ENCODE measurements at regions not wholly inside any gene's neighbourhood (a gene's known extent, or its start where the extent isn't known, plus 50 kb on each side); places are given as distances from the start of the nearest gene placed in this dataset.

DNA sequence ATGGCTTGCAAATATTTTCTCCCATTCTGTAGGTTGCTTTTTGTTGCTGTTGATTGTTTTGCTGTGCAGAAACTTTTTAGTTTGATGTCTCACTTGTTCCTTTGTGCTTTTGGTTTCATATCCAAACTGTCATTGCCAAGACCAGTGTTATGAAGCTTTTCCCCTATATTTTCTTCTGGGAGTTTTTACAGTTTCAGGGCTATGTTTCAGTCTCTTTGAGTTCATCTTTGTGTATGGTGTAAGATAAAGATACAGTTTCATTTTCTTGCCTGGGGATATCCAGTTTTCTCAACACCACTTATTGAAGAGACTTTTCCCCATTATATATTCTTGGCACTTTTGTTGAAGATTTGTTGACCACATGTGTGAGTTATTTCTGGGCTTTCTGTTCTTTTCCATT lies 139.9 kb downstream of the MRPL57 start:
- no peak for DNase-seq (ENCODE audit: low spot score)
- TF ChIP-seq, protein P1, sequence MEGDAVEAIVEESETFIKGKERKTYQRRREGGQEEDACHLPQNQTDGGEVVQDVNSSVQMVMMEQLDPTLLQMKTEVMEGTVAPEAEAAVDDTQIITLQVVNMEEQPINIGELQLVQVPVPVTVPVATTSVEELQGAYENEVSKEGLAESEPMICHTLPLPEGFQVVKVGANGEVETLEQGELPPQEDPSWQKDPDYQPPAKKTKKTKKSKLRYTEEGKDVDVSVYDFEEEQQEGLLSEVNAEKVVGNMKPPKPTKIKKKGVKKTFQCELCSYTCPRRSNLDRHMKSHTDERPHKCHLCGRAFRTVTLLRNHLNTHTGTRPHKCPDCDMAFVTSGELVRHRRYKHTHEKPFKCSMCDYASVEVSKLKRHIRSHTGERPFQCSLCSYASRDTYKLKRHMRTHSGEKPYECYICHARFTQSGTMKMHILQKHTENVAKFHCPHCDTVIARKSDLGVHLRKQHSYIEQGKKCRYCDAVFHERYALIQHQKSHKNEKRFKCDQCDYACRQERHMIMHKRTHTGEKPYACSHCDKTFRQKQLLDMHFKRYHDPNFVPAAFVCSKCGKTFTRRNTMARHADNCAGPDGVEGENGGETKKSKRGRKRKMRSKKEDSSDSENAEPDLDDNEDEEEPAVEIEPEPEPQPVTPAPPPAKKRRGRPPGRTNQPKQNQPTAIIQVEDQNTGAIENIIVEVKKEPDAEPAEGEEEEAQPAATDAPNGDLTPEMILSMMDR (IDR thresholded peaks at IDR 0.05; ENCODE audit: extremely low read depth, missing control alignments) = no peak

DNA sequence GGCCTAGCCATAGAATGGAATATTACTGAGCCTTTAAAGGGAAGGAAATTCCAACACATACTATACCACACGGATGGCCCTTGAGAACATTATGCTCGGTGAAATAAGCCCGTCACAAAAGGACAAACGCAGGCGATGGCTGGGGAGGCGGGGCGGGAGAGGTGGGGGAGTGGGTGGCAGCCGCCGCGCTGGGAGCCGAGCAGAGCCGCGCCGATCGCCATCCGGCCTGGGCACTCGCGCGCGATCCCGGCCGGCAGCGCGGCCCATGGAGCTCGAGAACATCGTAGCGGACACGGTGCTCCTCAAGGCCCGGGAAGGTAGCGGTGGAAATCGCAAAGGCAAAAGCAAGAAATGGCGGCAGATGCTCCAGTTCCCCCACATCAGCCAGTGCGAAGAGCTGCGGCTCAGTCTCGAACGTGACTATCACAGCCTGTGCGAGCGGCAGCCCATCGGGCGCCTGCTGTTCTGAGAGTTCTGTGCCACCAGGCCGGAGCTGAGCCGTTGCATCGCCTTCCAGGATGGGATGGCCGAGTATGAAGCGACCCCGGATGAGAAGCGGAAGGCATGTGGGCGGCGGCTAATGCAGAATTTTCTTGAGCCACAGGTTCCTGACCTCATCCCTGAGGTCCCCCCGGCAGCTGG lies 140.1 kb downstream of the ZDHHC20 start:
- DNase-seq (ENCODE audit: low spot score) = no peak
- TF ChIP-seq, protein P1 (IDR thresholded peaks at IDR 0.05; ENCODE audit: extremely low read depth, missing control alignments) = no peak

DNA sequence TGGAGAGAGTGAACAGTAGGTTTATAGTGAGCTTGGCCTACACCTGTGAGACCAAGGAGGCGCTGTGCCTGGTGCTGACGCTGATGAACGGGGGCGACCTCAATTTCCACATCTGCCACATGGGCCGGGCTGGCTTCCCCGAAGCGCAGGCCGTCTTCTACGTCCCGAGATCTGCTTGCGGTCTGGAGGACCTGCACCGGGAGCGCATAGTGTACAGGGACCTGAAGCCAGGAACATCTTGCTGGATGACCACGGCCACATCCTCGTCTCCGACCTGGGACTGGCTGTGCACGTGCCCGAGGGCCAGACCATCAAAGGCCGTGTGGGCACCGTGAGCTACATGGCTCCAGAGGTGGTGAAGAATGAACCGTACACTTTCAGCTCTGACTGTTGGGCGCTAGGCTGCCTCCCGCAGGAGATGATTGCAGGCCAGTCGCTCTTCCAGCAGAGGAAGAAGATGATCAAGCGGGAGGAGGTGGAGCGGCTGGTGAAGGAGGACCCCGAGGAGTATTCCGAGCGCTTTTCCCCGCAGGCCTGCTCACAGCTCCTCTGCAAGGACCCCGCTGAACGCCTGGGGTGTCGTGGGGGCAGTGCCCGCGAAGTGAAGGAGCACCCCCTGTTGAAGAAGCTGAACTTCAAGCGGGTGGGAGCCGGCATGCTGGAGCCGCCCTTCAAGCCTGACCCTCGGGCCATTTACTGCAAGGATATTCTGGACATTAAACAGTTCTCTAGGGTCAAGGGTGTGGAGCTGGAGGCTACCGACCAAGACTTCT lies 139.0 kb downstream of the ZDHHC20 start:
- TF ChIP-seq, protein P1 (IDR thresholded peaks at IDR 0.05; ENCODE audit: extremely low read depth, missing control alignments) = no peak
- DNase-seq (ENCODE audit: low spot score) = no peak

DNA sequence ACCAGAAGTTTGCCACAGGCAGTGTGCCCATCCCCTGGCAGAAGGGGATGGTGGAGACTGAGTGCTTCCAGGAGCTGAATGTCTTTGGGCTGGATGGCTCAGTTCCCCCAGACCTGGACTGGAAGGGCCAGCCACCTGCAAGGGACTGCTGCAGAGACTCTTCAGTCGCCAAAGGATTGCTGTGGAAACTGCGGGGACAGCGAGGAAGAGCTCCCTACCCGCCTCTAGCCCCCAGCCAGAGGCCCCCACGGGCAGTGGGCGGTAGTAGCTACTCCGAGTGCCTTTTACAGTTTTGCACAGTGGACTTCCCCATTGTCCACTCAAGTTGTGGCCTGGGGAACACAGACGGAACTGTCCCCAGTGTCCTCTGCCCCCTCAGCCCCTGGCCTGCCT lies 138.5 kb downstream of the ZDHHC20 start:
- TF ChIP-seq, protein P1 (IDR thresholded peaks at IDR 0.05; ENCODE audit: extremely low read depth, missing control alignments) = no peak
- no peak for DNase-seq (ENCODE audit: low spot score)

DNA sequence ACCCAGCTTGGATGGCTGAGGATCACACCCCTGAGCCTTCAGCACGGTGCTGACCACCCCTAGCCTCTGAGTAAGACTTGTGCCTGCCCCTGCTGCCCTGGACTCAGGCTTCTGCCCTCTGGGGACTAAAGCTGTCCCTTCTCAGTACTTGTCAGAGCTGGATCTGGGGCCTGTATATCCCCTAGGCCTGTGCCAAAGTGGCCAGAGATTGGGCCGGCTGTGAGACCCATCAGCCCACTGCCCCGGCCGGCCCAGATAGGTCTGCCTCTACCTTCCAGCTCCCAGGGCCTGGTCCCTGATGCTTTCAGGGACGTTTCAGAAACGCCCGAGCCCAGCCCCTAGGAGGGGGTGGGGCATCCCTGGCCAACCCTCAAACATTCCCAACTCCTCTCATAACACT lies 137.8 kb downstream of the ZDHHC20 start:
- no peak for DNase-seq (ENCODE audit: low spot score)
- TF ChIP-seq, protein P1 (IDR thresholded peaks at IDR 0.05; ENCODE audit: extremely low read depth, missing control alignments) = no peak

DNA sequence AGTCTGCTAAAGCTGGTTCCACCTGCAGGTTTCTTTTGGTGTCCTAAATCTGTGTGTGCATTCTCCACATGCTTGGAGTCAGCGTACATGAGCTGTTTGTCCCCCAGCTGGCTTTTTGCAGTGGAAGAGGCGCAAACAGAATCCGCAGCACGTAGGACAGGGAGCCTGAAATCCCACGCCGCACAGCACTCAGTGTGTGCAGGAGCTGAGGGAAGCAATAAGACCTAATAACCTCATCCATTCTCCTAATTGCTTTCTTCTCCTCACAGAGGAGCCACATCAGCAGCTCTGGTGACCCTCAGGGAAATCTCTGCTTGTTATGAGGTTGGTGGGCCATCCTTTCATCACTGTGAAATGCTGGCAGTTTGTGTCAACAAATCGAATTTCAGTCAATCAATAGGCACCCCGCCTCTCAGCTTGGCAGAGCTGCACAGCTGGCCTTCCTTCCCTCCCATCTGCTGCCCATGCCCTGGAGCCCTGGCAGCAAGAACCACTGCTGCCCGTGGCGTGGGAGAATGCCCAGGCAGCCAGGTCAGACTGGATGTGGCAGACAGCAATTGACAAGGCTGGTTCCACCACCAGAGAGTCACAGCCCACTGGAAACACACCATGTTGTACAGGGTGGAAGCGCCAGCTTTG lies 136.7 kb downstream of the ZDHHC20 start:
- TF ChIP-seq, protein P1 (IDR thresholded peaks at IDR 0.05; ENCODE audit: extremely low read depth, missing control alignments) = no peak
- no peak for DNase-seq (ENCODE audit: low spot score)
